Heart left ventricle (tissue), 13 donors: ENCODE measurements at regions not wholly inside any gene's neighbourhood (a gene's known extent, or its start where the extent isn't known, plus 50 kb on each side); places are given as distances from the start of the nearest gene placed in this dataset.
A peak's percentile ranks its signal among the peaks of the same experiment; 100 is the strongest.

Source experiments
- POLR2A ChIP-seq, 2 donors: fragments of 450-650 bp; IDR thresholded peaks; one replicate each; pipeline ENCODE4 v1.6.1; 2017; ENCODE audit warnings: antibody characterized with exemption in 2 of 2, mild to moderate bottlenecking in 2 of 2, moderate library complexity in 2 of 2
- TF ChIP-seq, protein P1 (sequence below), 12 donors: fragments of 200-600 bp; sonication (generic) in 4 of 12; IDR thresholded peaks; one replicate each; pipeline versions ENCODE4 v1.5.0 to v1.8.0; 2018 to 2022; ENCODE audit warnings: antibody characterized with exemption in 12 of 12, mild to moderate bottlenecking in 5 of 12
- donor health status: ischemic (EF 13 %, LVEDD 7.1; RV severe dilation, severe dysfunction).
- donor health status: DM: no; HTN: yes; CAD: no.
- donor health status: DM: no; HTN: no; CAD: no.
- donor health status: ischemic (EF 25% LVEDD 6.9; RV normal size, moderate dysfunction).
- donor health status: ischemic (EF 25% LVEDD 5.7; RV mildly dilated, moderate dysfunction).
- donor health status: ischemic (EF 35%, LVEDD 5.7; RV mildly dilated, moderate dysfunction).
- donor health status: nonischemic (EF 11% LVEDD 7.7; RV severe dilation, severe dysfunction).
- donor health status: DM: yes; HTN: yes; CAD: no.
- donor health status: PGD.
- donor health status: ischemic (EF 29% LVEDD 5.4; RV normal size, mild dysfunction).
- donor health status: nonischemic (EF 23%, LVEDD 6.1; RV moderate dilation, normal function).

GRCh38 chr10:9305018-9305655 is 1250.6 kb downstream of the GATA3 start:
- TF ChIP-seq, protein P1, sequence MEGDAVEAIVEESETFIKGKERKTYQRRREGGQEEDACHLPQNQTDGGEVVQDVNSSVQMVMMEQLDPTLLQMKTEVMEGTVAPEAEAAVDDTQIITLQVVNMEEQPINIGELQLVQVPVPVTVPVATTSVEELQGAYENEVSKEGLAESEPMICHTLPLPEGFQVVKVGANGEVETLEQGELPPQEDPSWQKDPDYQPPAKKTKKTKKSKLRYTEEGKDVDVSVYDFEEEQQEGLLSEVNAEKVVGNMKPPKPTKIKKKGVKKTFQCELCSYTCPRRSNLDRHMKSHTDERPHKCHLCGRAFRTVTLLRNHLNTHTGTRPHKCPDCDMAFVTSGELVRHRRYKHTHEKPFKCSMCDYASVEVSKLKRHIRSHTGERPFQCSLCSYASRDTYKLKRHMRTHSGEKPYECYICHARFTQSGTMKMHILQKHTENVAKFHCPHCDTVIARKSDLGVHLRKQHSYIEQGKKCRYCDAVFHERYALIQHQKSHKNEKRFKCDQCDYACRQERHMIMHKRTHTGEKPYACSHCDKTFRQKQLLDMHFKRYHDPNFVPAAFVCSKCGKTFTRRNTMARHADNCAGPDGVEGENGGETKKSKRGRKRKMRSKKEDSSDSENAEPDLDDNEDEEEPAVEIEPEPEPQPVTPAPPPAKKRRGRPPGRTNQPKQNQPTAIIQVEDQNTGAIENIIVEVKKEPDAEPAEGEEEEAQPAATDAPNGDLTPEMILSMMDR (IDR thresholded peaks at IDR 0.05), result peak in 8 of 12 donors; percentile 17 to 47 (median 36)
- no peak for TF ChIP-seq POLR2A (IDR thresholded peaks at IDR 0.05)
